ENCODE measurements at regions not wholly inside any gene's neighbourhood (a gene's known extent, or its start where the extent isn't known, plus 50 kb on each side); places are given as distances from the start of the nearest gene placed in this dataset.

DNA sequence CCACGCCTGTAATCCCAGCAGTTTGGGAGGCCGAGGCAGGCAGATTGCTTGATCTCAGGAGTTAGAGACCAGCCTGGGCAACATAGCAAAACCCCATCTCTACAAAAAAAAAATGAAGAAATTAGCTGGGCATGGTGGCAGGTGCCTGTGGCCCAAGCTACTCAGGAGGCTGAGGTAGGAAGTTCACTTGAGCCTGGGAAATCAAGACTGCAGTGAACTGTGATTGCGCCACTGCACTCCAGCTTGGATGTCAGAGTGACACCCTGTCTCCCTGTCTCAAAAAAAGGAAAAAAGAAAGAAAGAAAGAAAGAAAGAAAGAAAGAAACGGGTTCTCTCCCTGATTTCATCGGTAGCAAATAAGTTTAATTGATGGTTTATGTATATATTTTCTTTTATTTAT lies 64.6 kb upstream of the ESX1 start:
- no peak overlapping the region for H3K4me2 ChIP-seq (ENCODE audit: insufficient read depth, low read length)
- no peaks in the 10 kb centered on the region for H3K36me3 ChIP-seq (ENCODE audit: control insufficient read depth, insufficient read depth, low read length)
- WGBS (ENCODE audit: insufficient coverage, low coverage, missing lambda C conversion rate) = 0% methylated on average over 5 of the region's 5 CpGs
- H2AFZ ChIP-seq (ENCODE audit: low read depth, low read length) = no peak overlapping the region
- TF ChIP-seq, protein P1, sequence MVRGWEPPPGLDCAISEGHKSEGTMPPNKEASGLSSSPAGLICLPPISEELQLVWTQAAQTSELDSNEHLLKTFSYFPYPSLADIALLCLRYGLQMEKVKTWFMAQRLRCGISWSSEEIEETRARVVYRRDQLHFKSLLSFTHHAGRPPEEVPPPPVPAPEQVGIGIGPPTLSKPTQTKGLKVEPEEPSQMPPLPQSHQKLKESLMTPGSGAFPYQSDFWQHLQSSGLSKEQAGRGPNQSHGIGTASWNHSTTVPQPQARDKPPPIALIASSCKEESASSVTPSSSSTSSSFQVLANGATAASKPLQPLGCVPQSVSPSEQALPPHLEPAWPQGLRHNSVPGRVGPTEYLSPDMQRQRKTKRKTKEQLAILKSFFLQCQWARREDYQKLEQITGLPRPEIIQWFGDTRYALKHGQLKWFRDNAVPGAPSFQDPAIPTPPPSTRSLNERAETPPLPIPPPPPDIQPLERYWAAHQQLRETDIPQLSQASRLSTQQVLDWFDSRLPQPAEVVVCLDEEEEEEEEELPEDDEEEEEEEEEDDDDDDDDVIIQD (CRISPR knock-in tag; IDR thresholded peaks at IDR 0.05) = no peak
- TF ChIP-seq SMARCA4 (IDR thresholded peaks at IDR 0.05) = no peak
- TF ChIP-seq, protein P2, sequence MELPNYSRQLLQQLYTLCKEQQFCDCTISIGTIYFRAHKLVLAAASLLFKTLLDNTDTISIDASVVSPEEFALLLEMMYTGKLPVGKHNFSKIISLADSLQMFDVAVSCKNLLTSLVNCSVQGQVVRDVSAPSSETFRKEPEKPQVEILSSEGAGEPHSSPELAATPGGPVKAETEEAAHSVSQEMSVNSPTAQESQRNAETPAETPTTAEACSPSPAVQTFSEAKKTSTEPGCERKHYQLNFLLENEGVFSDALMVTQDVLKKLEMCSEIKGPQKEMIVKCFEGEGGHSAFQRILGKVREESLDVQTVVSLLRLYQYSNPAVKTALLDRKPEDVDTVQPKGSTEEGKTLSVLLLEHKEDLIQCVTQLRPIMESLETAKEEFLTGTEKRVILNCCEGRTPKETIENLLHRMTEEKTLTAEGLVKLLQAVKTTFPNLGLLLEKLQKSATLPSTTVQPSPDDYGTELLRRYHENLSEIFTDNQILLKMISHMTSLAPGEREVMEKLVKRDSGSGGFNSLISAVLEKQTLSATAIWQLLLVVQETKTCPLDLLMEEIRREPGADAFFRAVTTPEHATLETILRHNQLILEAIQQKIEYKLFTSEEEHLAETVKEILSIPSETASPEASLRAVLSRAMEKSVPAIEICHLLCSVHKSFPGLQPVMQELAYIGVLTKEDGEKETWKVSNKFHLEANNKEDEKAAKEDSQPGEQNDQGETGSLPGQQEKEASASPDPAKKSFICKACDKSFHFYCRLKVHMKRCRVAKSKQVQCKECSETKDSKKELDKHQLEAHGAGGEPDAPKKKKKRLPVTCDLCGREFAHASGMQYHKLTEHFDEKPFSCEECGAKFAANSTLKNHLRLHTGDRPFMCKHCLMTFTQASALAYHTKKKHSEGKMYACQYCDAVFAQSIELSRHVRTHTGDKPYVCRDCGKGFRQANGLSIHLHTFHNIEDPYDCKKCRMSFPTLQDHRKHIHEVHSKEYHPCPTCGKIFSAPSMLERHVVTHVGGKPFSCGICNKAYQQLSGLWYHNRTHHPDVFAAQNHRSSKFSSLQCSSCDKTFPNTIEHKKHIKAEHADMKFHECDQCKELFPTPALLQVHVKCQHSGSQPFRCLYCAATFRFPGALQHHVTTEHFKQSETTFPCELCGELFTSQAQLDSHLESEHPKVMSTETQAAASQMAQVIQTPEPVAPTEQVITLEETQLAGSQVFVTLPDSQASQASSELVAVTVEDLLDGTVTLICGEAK (IDR thresholded peaks at IDR 0.05) = no peak
- TF ChIP-seq, protein P2 (CRISPR knock-in tag; IDR thresholded peaks at IDR 0.05) = no peak
- TF ChIP-seq CBFB (CRISPR knock-in tag; IDR thresholded peaks at IDR 0.05) = no peak
- no peak for TF ChIP-seq SIX5 (IDR thresholded peaks at IDR 0.05; ENCODE audit: borderline replicate concordance in 1 of 2, insufficient read depth in 1 of 2, low read depth in 1 of 2, low read length in 2 of 2)
- TF ChIP-seq TCF3 (CRISPR knock-in tag; IDR thresholded peaks at IDR 0.05) = no peak
- TF ChIP-seq ZNF830 (CRISPR knock-in tag; IDR thresholded peaks at IDR 0.05) = no peak
- no peak for TF ChIP-seq ZZZ3 (IDR thresholded peaks at IDR 0.05)
- TF ChIP-seq ZNF146 (CRISPR knock-in tag; IDR thresholded peaks at IDR 0.05; ENCODE audit: unreplicated experiment) = no peak
- no peak for TF ChIP-seq U2AF2 (optimal IDR thresholded peaks at IDR 0.05; ENCODE audit: low read depth, low read length)
- in situ Hi-C loops (cut with MboI) = no loop called here
- H3K4me1 ChIP-seq (replicated peaks in 1 of 2; ENCODE audit: control insufficient read depth in 2 of 2, insufficient read depth in 2 of 2, low read length in 2 of 2) = no peaks in the 10 kb centered on the region
- ATAC-seq (no peak), FAIRE-seq (no peak), DNase-seq (ENCODE audit: extremely low read depth in 1 of 4, low spot score in 3 of 4) (no peak)
- H3K9ac ChIP-seq (ENCODE audit: insufficient read depth in 1 of 2, low read depth in 2 of 2, low read length in 2 of 2) = no peak overlapping the region
- CTCF ChIA-PET (ENCODE audit: low intra/inter-chr PET ratio) = no interaction called here
- no peak overlapping the region for H3K27ac ChIP-seq (ENCODE audit: extremely low read depth, low read depth, low read length)
- intact Hi-C loops (cut with micrococcal nuclease) = no loop called here
- no peaks in the 10 kb centered on the region for H3K9me1 ChIP-seq (ENCODE audit: control insufficient read depth, insufficient read depth, low read length)
- no peak overlapping the region for H3K4me3 ChIP-seq
- H3K9me3 ChIP-seq (replicated peaks; ENCODE audit: control insufficient read depth, insufficient read depth, low read depth, low read length) = no peaks in the 10 kb centered on the region
- H4K20me1 ChIP-seq (replicated peaks; ENCODE audit: control insufficient read depth, insufficient read depth, low read length) = no peaks in the 10 kb centered on the region
- no peaks in the 10 kb centered on the region for H3K27me3 ChIP-seq (ENCODE audit: control insufficient read depth in 2 of 2, insufficient read depth in 2 of 2, low read length in 2 of 2)
- POLR2A ChIA-PET = no interaction called here
- BruUV-seq (replicated peaks) = no TSS peak
- H3K79me2 ChIP-seq (ENCODE audit: control insufficient read depth, insufficient read depth, low read length) = no peaks in the 10 kb centered on the region

Data from K562 (cell line).